ENCODE measurements at regions not wholly inside any gene's neighbourhood (a gene's known extent, or its start where the extent isn't known, plus 50 kb on each side); places are given as distances from the start of the nearest gene placed in this dataset.

DNA sequence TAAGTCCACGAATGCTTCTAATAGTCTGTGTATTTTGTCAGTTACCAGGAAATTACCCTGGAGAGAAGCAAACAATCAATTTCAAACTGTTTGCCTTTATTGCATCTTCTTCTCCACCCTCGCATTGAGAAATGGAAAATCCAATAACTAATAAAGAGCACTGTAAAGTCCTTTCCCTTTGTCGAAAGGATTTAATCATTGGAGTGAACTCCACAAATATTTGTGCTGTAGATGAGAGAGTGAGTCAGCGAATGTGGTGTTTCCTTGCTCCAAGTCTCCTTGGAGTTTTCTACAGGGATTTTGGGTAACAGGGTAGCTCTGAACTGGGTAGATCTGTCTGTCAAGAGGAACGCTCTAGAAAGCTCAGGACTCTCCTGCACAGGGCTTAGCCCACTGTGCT lies 240.2 kb downstream of the KCNS3 start:
- TF ChIP-seq SP1 (IDR thresholded peaks at IDR 0.05) = no peak
- no peak for TF ChIP-seq ARNT (IDR thresholded peaks at IDR 0.05)
- TF ChIP-seq, protein P1, sequence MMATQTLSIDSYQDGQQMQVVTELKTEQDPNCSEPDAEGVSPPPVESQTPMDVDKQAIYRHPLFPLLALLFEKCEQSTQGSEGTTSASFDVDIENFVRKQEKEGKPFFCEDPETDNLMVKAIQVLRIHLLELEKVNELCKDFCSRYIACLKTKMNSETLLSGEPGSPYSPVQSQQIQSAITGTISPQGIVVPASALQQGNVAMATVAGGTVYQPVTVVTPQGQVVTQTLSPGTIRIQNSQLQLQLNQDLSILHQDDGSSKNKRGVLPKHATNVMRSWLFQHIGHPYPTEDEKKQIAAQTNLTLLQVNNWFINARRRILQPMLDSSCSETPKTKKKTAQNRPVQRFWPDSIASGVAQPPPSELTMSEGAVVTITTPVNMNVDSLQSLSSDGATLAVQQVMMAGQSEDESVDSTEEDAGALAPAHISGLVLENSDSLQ (IDR thresholded peaks at IDR 0.05) = no peak
- no peak for TF ChIP-seq NFRKB (IDR thresholded peaks at IDR 0.05)
